ENCODE measurements at regions not wholly inside any gene's neighbourhood (a gene's known extent, or its start where the extent isn't known, plus 50 kb on each side); places are given as distances from the start of the nearest gene placed in this dataset.

DNA sequence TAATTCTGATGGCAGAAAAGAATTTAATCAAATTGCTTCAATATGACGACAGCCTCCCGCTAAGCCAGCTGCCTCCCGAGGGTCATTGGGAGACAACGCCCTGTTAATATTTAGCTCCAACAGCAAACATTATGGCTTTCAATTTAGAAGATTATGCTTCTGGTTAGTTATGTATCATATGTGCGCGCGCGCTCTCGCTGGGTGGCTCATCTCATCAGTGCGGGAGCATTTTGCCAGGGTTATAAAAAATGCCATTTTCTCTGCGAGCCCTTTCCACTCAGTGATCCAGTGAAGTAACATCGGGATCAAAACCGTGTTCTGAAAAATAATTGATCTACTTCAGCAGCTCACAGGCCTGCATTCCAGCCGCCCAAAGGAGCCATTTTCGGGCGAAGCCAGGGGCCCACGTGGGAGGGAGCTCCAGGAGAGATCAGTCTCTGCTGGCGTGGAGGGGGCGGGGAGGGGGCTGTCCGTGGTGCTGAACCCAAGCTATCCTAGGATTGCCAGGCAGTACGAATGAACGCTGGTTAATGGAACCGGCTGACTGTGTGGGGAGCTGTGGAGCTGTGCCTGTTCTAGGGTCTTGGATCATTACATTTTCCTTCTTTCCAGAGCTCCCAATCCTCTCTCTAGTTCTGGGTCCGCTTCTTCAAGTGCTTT, 219.1 kb upstream of the ZC3H12A start:
- no peak for TF ChIP-seq ZFX (IDR thresholded peaks at IDR 0.05)
- TF ChIP-seq, protein P1, sequence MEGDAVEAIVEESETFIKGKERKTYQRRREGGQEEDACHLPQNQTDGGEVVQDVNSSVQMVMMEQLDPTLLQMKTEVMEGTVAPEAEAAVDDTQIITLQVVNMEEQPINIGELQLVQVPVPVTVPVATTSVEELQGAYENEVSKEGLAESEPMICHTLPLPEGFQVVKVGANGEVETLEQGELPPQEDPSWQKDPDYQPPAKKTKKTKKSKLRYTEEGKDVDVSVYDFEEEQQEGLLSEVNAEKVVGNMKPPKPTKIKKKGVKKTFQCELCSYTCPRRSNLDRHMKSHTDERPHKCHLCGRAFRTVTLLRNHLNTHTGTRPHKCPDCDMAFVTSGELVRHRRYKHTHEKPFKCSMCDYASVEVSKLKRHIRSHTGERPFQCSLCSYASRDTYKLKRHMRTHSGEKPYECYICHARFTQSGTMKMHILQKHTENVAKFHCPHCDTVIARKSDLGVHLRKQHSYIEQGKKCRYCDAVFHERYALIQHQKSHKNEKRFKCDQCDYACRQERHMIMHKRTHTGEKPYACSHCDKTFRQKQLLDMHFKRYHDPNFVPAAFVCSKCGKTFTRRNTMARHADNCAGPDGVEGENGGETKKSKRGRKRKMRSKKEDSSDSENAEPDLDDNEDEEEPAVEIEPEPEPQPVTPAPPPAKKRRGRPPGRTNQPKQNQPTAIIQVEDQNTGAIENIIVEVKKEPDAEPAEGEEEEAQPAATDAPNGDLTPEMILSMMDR (conservative IDR thresholded peaks at IDR 0.05), result no peak
